NOMO-1 treated with DMSO at 0.1 percent for 48 hours (cell line): ENCODE measurements at regions not wholly inside any gene's neighbourhood (a gene's known extent, or its start where the extent isn't known, plus 50 kb on each side); places are given as distances from the start of the nearest gene placed in this dataset.
"Not testable (repeated sequence)": the region's sequence is repeated elsewhere in the genome, so short reads cannot be mapped to it uniquely, and the experiment has no call there.

Experiments
- DNase-seq: peaks from one replicate; lab custom pipeline; 2025; ENCODE audit not compliant: unreplicated experiment; lab: John Stamatoyannopoulos, UW

- no peak for DNase-seq
Observed at GRCh38 chr10:118913825-118914224, 115.7 kb upstream of the NANOS1 start.

DNA sequence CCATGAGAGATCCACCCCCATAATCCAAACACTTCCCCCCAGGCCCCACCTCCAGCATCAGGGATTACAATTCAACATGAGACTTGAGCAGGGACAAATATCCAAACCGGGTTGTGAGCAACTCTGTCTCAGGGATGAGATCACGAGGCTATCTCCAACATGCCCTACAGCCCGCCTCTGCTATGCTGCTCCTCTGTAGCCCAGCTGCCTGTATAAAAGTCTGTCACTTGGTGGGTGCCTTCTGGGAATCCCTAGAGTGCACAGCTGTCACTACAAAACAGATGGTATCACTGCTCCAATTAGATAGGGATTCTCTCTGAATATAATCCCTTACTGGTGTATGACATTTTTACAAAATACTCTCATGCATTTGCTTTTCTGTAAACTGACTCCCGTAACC is 114.9 kb upstream of the NANOS1 start:
- DNase-seq = no peak

DNA sequence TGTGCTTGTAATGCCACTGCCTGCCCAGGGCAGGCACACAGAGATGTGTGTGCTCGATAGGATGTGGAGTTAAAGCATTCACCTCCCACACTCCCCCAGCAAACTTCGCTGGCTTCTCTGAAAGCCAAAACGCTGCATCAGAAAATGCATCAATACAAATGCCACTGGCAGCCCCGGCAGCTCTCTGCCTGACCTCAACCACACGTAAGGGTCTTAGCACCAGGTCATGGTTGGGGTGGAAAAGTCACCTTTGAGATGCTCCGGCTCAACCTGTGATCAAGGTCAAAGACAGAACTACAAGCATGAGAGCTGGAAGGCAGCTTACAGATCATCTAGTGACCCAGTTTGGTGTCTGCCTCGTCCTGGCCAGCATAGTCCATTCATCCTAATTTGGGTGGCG is 114.4 kb upstream of the NANOS1 start:
- DNase-seq = no peak

DNA sequence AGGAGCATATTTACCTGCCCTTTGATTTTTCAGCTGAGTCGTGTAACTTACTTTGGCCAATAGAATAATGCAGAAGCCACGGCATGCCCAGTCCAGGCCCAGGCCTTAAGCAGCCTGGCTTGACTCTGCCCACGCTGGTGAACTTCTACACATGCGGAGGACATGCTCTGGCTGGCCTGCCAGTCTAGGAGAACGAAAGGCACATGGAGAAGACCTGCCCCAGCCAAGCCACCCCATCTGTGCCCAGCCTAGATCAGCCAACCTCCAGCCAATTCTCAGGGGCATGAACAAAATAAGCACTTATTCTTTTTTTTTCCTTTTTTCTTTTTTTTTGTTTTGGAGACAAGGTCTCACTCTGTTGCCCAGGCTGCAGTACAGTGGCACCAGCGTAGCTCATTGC is 112.7 kb upstream of the NANOS1 start:
- no peak for DNase-seq

DNA sequence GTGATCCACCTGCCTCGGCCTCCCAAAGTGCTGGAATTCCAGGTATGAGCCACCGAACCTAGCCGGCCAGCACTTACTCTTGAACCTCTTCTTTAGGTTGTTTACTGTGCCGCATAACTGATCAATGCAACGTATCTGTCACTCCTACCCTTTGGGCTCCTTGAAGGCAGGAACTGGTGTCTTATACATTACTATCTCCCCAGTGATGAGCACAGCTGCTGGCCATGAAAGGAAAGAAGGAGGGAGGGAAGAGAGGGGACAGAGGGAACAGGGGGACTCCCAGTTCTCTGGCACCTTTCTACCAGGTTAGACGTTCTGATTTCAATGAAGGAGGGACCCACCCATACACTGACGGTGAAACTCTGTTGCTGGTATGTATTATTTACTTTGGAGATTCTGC is 111.8 kb upstream of the NANOS1 start:
- DNase-seq = no peak

DNA sequence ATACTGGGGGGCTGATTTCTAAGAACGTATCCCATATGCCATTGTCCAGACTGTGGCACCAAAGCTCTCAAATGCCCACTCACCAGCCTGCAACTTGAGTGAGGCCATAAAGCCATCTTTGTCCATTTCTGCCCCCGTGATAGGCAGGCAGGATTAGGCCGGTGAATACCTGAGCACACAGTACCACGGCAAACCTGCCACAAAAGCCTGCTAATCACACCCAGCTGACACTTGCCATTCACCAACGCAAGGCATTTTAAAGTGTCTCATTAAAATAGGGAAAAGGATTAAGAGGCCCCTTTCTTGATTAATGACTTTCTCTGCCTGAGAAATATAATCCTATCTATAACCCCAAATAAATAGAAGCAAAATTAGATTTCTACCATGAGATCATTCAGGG is 111.4 kb upstream of the NANOS1 start:
- DNase-seq = no peak

- peak; percentile 27 for DNase-seq
Observed at GRCh38 chr10:118918587-118918986, 110.9 kb upstream of the NANOS1 start.

DNA sequence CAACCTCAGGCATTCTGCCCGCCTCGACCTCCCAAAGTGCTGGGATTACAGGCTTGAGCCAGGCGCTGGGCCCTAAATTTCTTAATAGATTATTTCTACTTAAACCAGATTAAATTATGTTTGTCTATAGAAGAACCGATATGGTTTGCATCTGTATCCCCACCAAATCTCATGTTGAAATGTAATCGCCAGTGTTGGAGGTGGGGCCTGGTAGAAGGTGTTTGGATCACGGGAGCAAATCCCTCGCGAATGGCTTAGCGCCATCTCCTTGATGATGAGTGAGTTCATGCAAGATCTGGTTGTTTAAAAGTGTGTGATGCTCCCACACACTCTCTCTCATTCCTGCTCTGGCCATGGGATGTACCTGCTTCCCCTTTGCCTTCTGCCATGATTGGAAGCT is 109.3 kb upstream of the NANOS1 start:
- no peak for DNase-seq

DNA sequence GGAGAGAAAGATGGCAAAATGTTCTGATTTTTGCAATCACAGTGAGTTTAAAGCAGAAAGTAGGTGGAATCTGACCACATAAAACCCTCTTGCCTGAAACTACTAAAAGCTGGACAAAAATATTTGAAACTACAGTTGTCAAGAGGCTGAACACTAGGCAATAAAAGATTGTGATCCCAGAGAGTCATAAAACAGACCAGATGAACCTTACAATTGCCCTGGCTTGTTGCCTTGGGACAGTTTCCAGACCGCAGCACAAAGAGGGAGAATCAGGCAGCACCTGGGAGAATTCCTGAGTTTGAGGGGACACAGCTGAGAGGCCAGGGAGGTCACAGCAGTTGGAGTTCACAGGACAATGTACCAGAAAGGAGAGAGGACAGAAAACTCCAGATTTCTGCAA is 107.3 kb upstream of the NANOS1 start:
- DNase-seq = no peak

GRCh38 chr10:118922972-118923371 is 106.5 kb upstream of the NANOS1 start:
- DNase-seq = no peak

- no peak for DNase-seq
Observed at GRCh38 chr10:118924493-118924892, 105.0 kb upstream of the NANOS1 start.

GRCh38 chr10:118925404-118926071 is 104.0 kb upstream of the NANOS1 start:
- DNase-seq = no peak

- no peak for DNase-seq
Observed at GRCh38 chr10:118926072-118926417, 103.5 kb upstream of the NANOS1 start.

DNA sequence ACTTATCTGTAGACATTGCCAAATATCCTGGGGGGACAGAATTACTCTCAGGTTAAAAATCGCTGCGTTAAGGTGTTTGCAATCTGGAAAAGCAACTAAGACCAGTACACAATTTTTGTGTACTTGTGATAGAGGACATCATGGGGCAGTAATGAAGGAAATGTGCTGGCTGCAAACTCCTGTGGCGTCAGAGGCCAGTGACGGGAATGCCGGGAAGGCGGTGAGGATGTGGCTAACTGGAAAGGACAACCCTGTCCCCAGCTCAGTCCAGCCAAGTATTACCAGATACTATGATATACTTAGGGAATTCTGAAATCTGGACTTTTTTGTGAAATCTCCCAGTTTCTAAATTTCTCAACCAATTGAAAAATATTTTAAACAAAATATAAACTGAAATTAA is 103.1 kb upstream of the NANOS1 start:
- no peak for DNase-seq

- DNase-seq = no peak
Observed at GRCh38 chr10:118926903-118927302, 102.6 kb upstream of the NANOS1 start.

GRCh38 chr10:118927321-118927720 is 102.2 kb upstream of the NANOS1 start:
- no peak for DNase-seq

DNA sequence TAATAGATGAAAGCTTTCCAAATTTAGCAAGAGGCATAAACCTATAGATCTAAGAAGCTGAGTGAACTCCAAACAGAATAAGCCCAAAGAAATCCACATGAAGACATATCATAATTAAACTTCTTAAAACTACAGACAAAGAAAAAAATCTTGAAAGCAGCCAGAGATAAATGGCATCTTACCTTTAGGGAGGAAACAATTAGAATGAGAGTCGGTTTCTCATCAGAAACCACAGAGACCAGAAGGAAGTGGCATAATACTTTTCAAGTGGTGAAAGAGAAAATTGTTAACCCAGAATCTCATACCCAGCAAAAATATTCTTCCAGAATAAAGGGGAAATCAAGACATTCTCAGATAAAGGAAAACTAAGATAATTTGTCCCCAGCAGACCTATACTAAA is 98.9 kb upstream of the NANOS1 start:
- DNase-seq = peak; percentile 21

GRCh38 chr10:118931436-118931835 is 98.1 kb upstream of the NANOS1 start:
- no peak for DNase-seq

- not testable (repeated sequence) for DNase-seq
Observed at GRCh38 chr10:118932154-118932553, 97.4 kb upstream of the NANOS1 start.

DNA sequence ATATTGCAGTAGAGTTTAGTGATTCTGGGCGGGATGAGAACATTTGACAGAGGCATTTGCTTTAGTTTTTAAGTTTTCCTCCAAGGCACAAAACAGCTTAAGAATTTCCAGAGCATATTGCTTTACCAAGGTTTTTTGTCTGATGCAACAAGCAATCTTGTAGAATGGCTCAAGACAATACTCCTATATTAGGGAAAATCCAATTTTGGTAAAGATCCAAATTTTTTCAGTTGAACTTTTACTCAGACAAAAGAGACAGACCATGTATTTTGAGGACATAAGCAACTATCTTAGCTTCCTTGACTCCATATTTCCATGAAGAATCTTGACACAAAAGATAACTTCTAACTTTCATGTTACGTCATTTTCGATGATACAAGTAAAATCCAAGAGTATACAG is 92.3 kb upstream of the NANOS1 start:
- no peak for DNase-seq

DNA sequence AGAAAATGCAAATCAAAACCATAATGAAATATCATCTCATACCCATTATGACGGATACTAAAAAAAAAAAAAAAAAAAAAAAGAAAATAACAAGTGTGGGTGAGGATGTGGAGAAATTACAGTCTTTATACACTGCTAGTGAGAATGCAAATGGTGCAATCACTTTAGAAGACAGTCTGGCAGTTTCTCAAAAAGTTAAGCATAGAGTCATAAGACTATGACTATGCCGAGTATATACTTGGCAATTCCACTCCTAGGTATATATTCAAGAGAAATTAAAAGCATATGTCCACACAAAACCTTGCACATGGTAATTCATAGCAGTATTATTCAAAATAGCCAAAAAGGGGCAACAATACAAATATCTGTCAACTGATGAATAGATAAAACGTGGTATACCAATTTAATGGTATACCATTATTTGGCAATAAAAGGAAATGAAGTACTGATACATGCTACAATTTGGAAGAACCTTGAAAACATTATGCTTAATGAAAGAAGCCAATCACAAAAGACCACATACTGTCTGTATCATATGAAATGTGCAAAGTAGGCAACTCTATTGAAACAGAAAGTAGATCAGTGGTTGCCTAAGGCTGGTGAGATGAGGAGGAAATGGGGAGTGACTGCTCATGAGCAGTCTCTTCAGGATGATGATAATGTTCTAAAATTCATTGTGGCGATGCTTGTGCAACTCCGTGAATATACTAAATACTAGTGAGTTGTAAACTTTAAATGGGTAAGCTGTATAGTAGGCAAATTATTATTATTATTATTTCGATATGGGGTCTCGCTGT is 90.1 kb upstream of the NANOS1 start:
- DNase-seq = no peak

- DNase-seq = no peak
Observed at GRCh38 chr10:118940386-118940785, 89.1 kb upstream of the NANOS1 start.

DNA sequence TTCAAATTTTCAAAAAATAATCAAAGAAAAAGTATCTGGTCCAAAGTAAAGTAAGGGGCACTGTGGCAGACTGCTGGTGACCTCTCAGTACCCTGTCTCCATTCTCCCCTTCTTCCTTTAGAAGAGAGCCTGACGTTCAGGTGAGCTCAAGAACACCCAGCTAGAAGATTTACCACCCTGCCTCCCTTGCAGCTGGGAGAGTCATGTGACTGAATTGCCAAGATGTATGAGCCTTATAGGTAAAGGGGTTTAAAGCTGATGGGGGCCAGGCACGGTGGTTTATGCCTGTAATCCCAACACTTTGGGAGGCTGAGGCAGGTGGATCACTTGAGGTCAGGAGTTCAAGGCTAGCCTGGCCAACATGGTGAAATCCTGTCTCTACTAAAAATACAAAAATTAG is 86.3 kb upstream of the NANOS1 start:
- DNase-seq = no peak
